IMR-90 (cell line): ENCODE measurements at regions not wholly inside any gene's neighbourhood (a gene's known extent, or its start where the extent isn't known, plus 50 kb on each side); places are given as distances from the start of the nearest gene placed in this dataset.

ENCODE experiments used
- ATAC-seq: fragments of 200-7000 bp; cut with Tn5 transposase; 2 replicates; pipeline ENCODE4 v1.9.1; 2020; ENCODE audit warnings: low read depth, mild to moderate bottlenecking, moderate library complexity
- BruUV-seq: library from RNA; stranded (reverse); fragments of 400-500 nt; replicated peaks from 2 replicates; lab custom pipeline; 2021; lab: Mats Ljungman, UMichigan
- CTCF ChIA-PET: fragments of 300-600 bp; formaldehyde crosslinking; extraction: SDS; loops from one replicate; lab custom pipeline; 2021; ENCODE audit warnings: antibody characterized with exemption; lab: Yijun Ruan, JAX
- POLR2A ChIA-PET: fragments of 300-600 bp; sonication (Branson Sonifier 250); formaldehyde crosslinking; loops from one replicate; lab custom pipeline; 2022; ENCODE audit warnings: antibody characterized with exemption; ENCODE audit not compliant: unreplicated experiment; lab: Charles Lee
- DNase-seq: peaks from one replicate; pipeline ENCODE4 v3.0.0; 2013
- H2AFZ ChIP-seq: replicated peaks from 2 replicates; pipeline ENCODE3; 2013; ENCODE audit warnings: low read length, mild to moderate bottlenecking; ENCODE audit not compliant: poor library complexity
- H2AK5ac ChIP-seq: 2 replicates; pipeline ENCODE4 v1.6.1; 2013; ENCODE audit warnings: low read depth, low read length, inconsistent platforms
- H2AK9ac ChIP-seq: replicated peaks from 2 replicates; pipeline ENCODE3; 2013; ENCODE audit warnings: mild to moderate bottlenecking, low read depth, low read length, moderate library complexity; ENCODE audit not compliant: poor library complexity
- H2BK120ac ChIP-seq: 2 replicates; pipeline ENCODE4 v1.6.1; 2013; ENCODE audit warnings: low read depth, low read length, inconsistent platforms
- H2BK15ac ChIP-seq: 3 replicates; pipeline ENCODE4 v1.6.1; 2013; ENCODE audit warnings: low read depth, low read length, inconsistent platforms
- H2BK20ac ChIP-seq: 2 replicates; pipeline ENCODE4 v1.6.1; 2013; ENCODE audit warnings: low read depth, mild to moderate bottlenecking, inconsistent platforms, low read length, moderate library complexity
- H2BK5ac ChIP-seq: 2 replicates; pipeline ENCODE4 v1.6.1; 2013; ENCODE audit warnings: mild to moderate bottlenecking, low read depth, low read length, inconsistent platforms; ENCODE audit not compliant: poor library complexity, severe bottlenecking
- H3K14ac ChIP-seq: replicated peaks from 2 replicates; pipeline ENCODE4 v1.6.1; 2013; ENCODE audit warnings: low read depth, low read length, inconsistent platforms
- H3K18ac ChIP-seq: 2 replicates; pipeline ENCODE4 v1.6.1; 2013; ENCODE audit warnings: low read depth, low read length, control low read depth
- H3K23ac ChIP-seq: 2 replicates; pipeline ENCODE4 v1.6.1; 2013; ENCODE audit warnings: low read depth, low read length, inconsistent platforms
- H3K27ac ChIP-seq: 2 replicates; pipeline ENCODE4 v1.5.1; 2013; ENCODE audit warnings: mild to moderate bottlenecking, control low read depth, low read length; ENCODE audit not compliant: insufficient read depth
- H3K27me3 ChIP-seq: 2 replicates; pipeline ENCODE4 v1.6.1; 2013; ENCODE audit warnings: low read length; ENCODE audit not compliant: control insufficient read depth, insufficient read depth
- H3K36me3 ChIP-seq: 2 replicates; pipeline ENCODE4 v1.6.1; 2013; ENCODE audit warnings: low read length, mixed read lengths; ENCODE audit not compliant: control insufficient read depth, insufficient read depth
- H3K4ac ChIP-seq: 2 replicates; pipeline ENCODE4 v1.6.1; 2013; ENCODE audit warnings: low read depth, low read length, inconsistent platforms
- H3K4me1 ChIP-seq: 2 replicates; pipeline ENCODE4 v1.6.1; 2013; ENCODE audit warnings: low read length, mixed read lengths; ENCODE audit not compliant: control insufficient read depth, insufficient read depth
- H3K4me2 ChIP-seq: 2 replicates; pipeline ENCODE4 v1.6.1; 2013; ENCODE audit warnings: low read depth, mild to moderate bottlenecking, control low read depth, low read length, moderate library complexity
- H3K4me3 ChIP-seq: 2 replicates; pipeline ENCODE4 v1.5.1; 2013; ENCODE audit warnings: low read depth, mild to moderate bottlenecking, control low read depth, low read length, moderate library complexity; ENCODE audit not compliant: insufficient read depth
- H3K56ac ChIP-seq: 2 replicates; pipeline ENCODE4 v1.6.1; 2013; ENCODE audit warnings: low read length, inconsistent platforms; ENCODE audit not compliant: insufficient read depth; ENCODE audit errors: extremely low read depth
- H3K79me1 ChIP-seq, 2 experiments: 2 replicates each; pipeline ENCODE4 v1.6.1; 2013; ENCODE audit warnings: low read length in 2 of 2, inconsistent platforms in 1 of 2, low read depth in 1 of 2
- H3K9ac ChIP-seq: 2 replicates; pipeline ENCODE4 v1.6.1; 2013; ENCODE audit warnings: low read depth, low read length, control low read depth
- H3K9me1 ChIP-seq: 2 replicates; pipeline ENCODE4 v1.6.1; 2013; ENCODE audit warnings: low read length, inconsistent platforms; ENCODE audit not compliant: insufficient read depth
- H3K9me3 ChIP-seq: 2 replicates; pipeline ENCODE4 v1.6.1; 2013; ENCODE audit warnings: low read length; ENCODE audit not compliant: control insufficient read depth, insufficient read depth
- H4K20me1 ChIP-seq: 2 replicates; pipeline ENCODE4 v1.6.1; 2013; ENCODE audit warnings: low read length, inconsistent platforms; ENCODE audit not compliant: insufficient read depth
- H4K5ac ChIP-seq: 2 replicates; pipeline ENCODE4 v1.6.1; 2013; ENCODE audit warnings: mild to moderate bottlenecking, low read depth, low read length, control low read depth
- H4K8ac ChIP-seq, 2 experiments: 2 replicates each; pipeline ENCODE4 v1.6.1; 2013; ENCODE audit warnings: low read depth in 2 of 2, low read length in 2 of 2, control low read depth in 1 of 2, inconsistent platforms in 1 of 2
- H4K91ac ChIP-seq: 2 replicates; pipeline ENCODE4 v1.6.1; 2013; ENCODE audit warnings: low read depth, low read length, inconsistent platforms; ENCODE audit not compliant: insufficient read depth
- FOS ChIP-seq: fragments of 150-350 bp; IDR thresholded peaks from 2 replicates; pipeline ENCODE4 v1.6.1; 2016; ENCODE audit warnings: low read depth, low read length
- MAFK ChIP-seq: IDR thresholded peaks from 2 replicates; pipeline ENCODE4 v1.6.1; 2012; ENCODE audit warnings: low read depth, low read length, improper control_type of control experiment
- MXI1 ChIP-seq: IDR thresholded peaks from 2 replicates; pipeline ENCODE4 v1.6.1; 2012; ENCODE audit warnings: low read depth, mild to moderate bottlenecking, low read length, moderate library complexity, borderline replicate concordance
- NFE2L2 ChIP-seq: fragments of 150-350 bp; IDR thresholded peaks from 2 replicates; pipeline ENCODE4 v1.6.1; 2016; ENCODE audit warnings: low read depth, mild to moderate bottlenecking, low read length
- RFX5 ChIP-seq: IDR thresholded peaks from 2 replicates; pipeline ENCODE4 v1.8.0; 2012; ENCODE audit warnings: low read depth, mild to moderate bottlenecking, low read length, moderate library complexity
- WGBS, 2 experiments: methylation state at CpG; one replicate each; pipeline versions ENCODE4 v1.1.5 to v1.1.7; 2013; ENCODE audit warnings: missing lambda C conversion rate in 2 of 2; ENCODE audit not compliant: insufficient read length in 1 of 2; ENCODE audit errors: extremely low coverage in 2 of 2; 5-methylcytosine and 5-hydroxymethylcytosine counted together
- dilution Hi-C: fragments of 300-500 bp; cut with HindIII; formaldehyde crosslinking; loops from one replicate; pipeline ENCODE4 v1.14.3; 2018; ENCODE audit warnings: low sequenced_read_pairs; ENCODE audit not compliant: unreplicated experiment
- in situ Hi-C: fragments of 300-500 bp; cut with MboI; formaldehyde crosslinking; loops from 3 replicates; pipeline ENCODE4 v1.14.3; 2019; ENCODE audit warnings: low sequenced_read_pairs, inconsistent platforms, mixed read lengths
- intact Hi-C: fragments of 100-400 bp; cut with micrococcal nuclease; formaldehyde crosslinking; loops from 2 replicates; pipeline ENCODE4 v1.10.0; 2022
- TF ChIP-seq, protein P1 (sequence below): fragments of 150-350 bp; IDR thresholded peaks from 2 replicates; pipeline ENCODE4 v1.6.1; 2017; ENCODE audit warnings: mild to moderate bottlenecking, antibody characterized with exemption, low read length, low read depth
- TF ChIP-seq, protein P2 (sequence below): fragments of 150-350 bp; IDR thresholded peaks from 2 replicates; pipeline ENCODE4 v1.6.1; 2016; ENCODE audit warnings: low read depth, mild to moderate bottlenecking, low read length, moderate library complexity, borderline replicate concordance

DNA sequence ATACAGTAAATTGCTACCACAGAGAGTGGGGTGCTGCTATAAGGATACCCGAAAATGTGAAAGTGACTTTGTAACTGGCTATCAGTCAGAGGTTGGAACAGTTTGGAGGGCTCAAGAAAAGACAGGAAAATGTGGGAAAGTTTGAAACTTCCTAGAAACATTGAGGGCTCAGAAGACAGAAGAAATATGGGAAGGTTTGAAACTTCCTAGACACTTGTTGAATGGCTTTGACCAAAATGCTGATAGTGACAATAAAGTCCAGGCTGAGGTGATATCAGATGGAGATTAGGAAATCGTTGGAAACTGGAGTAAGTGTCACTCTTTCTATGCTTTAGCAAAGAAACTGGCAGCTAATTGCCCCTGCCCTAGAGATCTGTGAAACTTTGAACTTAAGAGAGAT lies 1158.6 kb upstream of the CDH6 start:
- H3K4ac ChIP-seq = no peak overlapping the region
- no peak overlapping the region for H3K23ac ChIP-seq
- H3K56ac ChIP-seq = no peak overlapping the region
- H3K9me3 ChIP-seq = no peaks in the 10 kb centered on the region
- H3K9ac ChIP-seq = no peak overlapping the region
- no peaks in the 10 kb centered on the region for H4K20me1 ChIP-seq
- no peak for DNase-seq
- H3K27me3 ChIP-seq = no peaks in the 10 kb centered on the region
- in situ Hi-C loops (loop anchor here (25.0 kb wide), 2 partner anchors 1227 to 1452 kb away; no protein-coding TSS in a partner anchor), dilution Hi-C loops (no loop called here), intact Hi-C loops (no loop called here)
- no peak overlapping the region for H2BK15ac ChIP-seq
- WGBS, 2 experiments = 33% methylated on average over 1 of the region's 2 CpGs; no CpG with 5 or more reads in 1 of the 2 experiments
- no peak overlapping the region for H4K91ac ChIP-seq
- H2AFZ ChIP-seq = no peak overlapping the region
- H2AK5ac ChIP-seq = no peak overlapping the region
- no peak for ATAC-seq
- ChIA-PET CTCF (no interaction called here), POLR2A (no interaction called here)
- H2AK9ac ChIP-seq = no peak overlapping the region
- H3K14ac ChIP-seq = no peak overlapping the region
- no peak overlapping the region for H2BK20ac ChIP-seq
- no peak for TF ChIP-seq RFX5
- TF ChIP-seq, protein P1, sequence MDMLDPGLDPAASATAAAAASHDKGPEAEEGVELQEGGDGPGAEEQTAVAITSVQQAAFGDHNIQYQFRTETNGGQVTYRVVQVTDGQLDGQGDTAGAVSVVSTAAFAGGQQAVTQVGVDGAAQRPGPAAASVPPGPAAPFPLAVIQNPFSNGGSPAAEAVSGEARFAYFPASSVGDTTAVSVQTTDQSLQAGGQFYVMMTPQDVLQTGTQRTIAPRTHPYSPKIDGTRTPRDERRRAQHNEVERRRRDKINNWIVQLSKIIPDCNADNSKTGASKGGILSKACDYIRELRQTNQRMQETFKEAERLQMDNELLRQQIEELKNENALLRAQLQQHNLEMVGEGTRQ = no peak
- TF ChIP-seq, protein P2, sequence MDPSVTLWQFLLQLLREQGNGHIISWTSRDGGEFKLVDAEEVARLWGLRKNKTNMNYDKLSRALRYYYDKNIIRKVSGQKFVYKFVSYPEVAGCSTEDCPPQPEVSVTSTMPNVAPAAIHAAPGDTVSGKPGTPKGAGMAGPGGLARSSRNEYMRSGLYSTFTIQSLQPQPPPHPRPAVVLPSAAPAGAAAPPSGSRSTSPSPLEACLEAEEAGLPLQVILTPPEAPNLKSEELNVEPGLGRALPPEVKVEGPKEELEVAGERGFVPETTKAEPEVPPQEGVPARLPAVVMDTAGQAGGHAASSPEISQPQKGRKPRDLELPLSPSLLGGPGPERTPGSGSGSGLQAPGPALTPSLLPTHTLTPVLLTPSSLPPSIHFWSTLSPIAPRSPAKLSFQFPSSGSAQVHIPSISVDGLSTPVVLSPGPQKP = no peak
- TF ChIP-seq FOS = no peak
- no peak for TF ChIP-seq MAFK
- no peak for TF ChIP-seq MXI1
- TF ChIP-seq NFE2L2 = no peak
- no peak overlapping the region for H3K27ac ChIP-seq
- H2BK5ac ChIP-seq = no peak overlapping the region
- H3K4me1 ChIP-seq = no peaks in the 10 kb centered on the region
- no TSS peak for BruUV-seq
- H2BK120ac ChIP-seq = no peak overlapping the region
- no peak overlapping the region for H3K18ac ChIP-seq
- no peak overlapping the region for H3K4me3 ChIP-seq
- H3K4me2 ChIP-seq = no peak overlapping the region
- no peaks in the 10 kb centered on the region for H3K9me1 ChIP-seq
- H3K36me3 ChIP-seq = no peaks in the 10 kb centered on the region
- no peak overlapping the region for H4K8ac ChIP-seq
- no peaks in the 10 kb centered on the region for H3K79me1 ChIP-seq
- no peak overlapping the region for H4K5ac ChIP-seq
